IMR-90 (cell line): ENCODE measurements at regions not wholly inside any gene's neighbourhood (a gene's known extent, or its start where the extent isn't known, plus 50 kb on each side); places are given as distances from the start of the nearest gene placed in this dataset.

Experiments used
- ATAC-seq: fragments of 200-7000 bp; cut with Tn5 transposase; 2 replicates; pipeline ENCODE4 v1.9.1; 2020; ENCODE audit warnings: low read depth, mild to moderate bottlenecking, moderate library complexity
- BruUV-seq: library from RNA; stranded (reverse); fragments of 400-500 nt; replicated peaks from 2 replicates; lab custom pipeline; 2021; lab: Mats Ljungman, UMichigan
- CTCF ChIA-PET: fragments of 300-600 bp; formaldehyde crosslinking; extraction: SDS; loops from one replicate; lab custom pipeline; 2021; ENCODE audit warnings: antibody characterized with exemption; lab: Yijun Ruan, JAX
- POLR2A ChIA-PET: fragments of 300-600 bp; sonication (Branson Sonifier 250); formaldehyde crosslinking; loops from one replicate; lab custom pipeline; 2022; ENCODE audit warnings: antibody characterized with exemption; ENCODE audit not compliant: unreplicated experiment; lab: Charles Lee
- DNase-seq: peaks from one replicate; pipeline ENCODE4 v3.0.0; 2013
- H2AFZ ChIP-seq: replicated peaks from 2 replicates; pipeline ENCODE3; 2013; ENCODE audit warnings: low read length, mild to moderate bottlenecking; ENCODE audit not compliant: poor library complexity
- H2AK5ac ChIP-seq: 2 replicates; pipeline ENCODE4 v1.6.1; 2013; ENCODE audit warnings: low read depth, low read length, inconsistent platforms
- H2AK9ac ChIP-seq: replicated peaks from 2 replicates; pipeline ENCODE3; 2013; ENCODE audit warnings: mild to moderate bottlenecking, low read depth, low read length, moderate library complexity; ENCODE audit not compliant: poor library complexity
- H2BK120ac ChIP-seq: 2 replicates; pipeline ENCODE4 v1.6.1; 2013; ENCODE audit warnings: low read depth, low read length, inconsistent platforms
- H2BK15ac ChIP-seq: 3 replicates; pipeline ENCODE4 v1.6.1; 2013; ENCODE audit warnings: low read depth, low read length, inconsistent platforms
- H2BK20ac ChIP-seq: 2 replicates; pipeline ENCODE4 v1.6.1; 2013; ENCODE audit warnings: low read depth, mild to moderate bottlenecking, inconsistent platforms, low read length, moderate library complexity
- H2BK5ac ChIP-seq: 2 replicates; pipeline ENCODE4 v1.6.1; 2013; ENCODE audit warnings: mild to moderate bottlenecking, low read depth, low read length, inconsistent platforms; ENCODE audit not compliant: poor library complexity, severe bottlenecking
- H3K14ac ChIP-seq: replicated peaks from 2 replicates; pipeline ENCODE4 v1.6.1; 2013; ENCODE audit warnings: low read depth, low read length, inconsistent platforms
- H3K18ac ChIP-seq: 2 replicates; pipeline ENCODE4 v1.6.1; 2013; ENCODE audit warnings: low read depth, low read length, control low read depth
- H3K23ac ChIP-seq: 2 replicates; pipeline ENCODE4 v1.6.1; 2013; ENCODE audit warnings: low read depth, low read length, inconsistent platforms
- H3K27ac ChIP-seq: 2 replicates; pipeline ENCODE4 v1.5.1; 2013; ENCODE audit warnings: mild to moderate bottlenecking, control low read depth, low read length; ENCODE audit not compliant: insufficient read depth
- H3K27me3 ChIP-seq: 2 replicates; pipeline ENCODE4 v1.6.1; 2013; ENCODE audit warnings: low read length; ENCODE audit not compliant: control insufficient read depth, insufficient read depth
- H3K36me3 ChIP-seq: 2 replicates; pipeline ENCODE4 v1.6.1; 2013; ENCODE audit warnings: low read length, mixed read lengths; ENCODE audit not compliant: control insufficient read depth, insufficient read depth
- H3K4ac ChIP-seq: 2 replicates; pipeline ENCODE4 v1.6.1; 2013; ENCODE audit warnings: low read depth, low read length, inconsistent platforms
- H3K4me1 ChIP-seq: 2 replicates; pipeline ENCODE4 v1.6.1; 2013; ENCODE audit warnings: low read length, mixed read lengths; ENCODE audit not compliant: control insufficient read depth, insufficient read depth
- H3K4me2 ChIP-seq: 2 replicates; pipeline ENCODE4 v1.6.1; 2013; ENCODE audit warnings: low read depth, mild to moderate bottlenecking, control low read depth, low read length, moderate library complexity
- H3K4me3 ChIP-seq: 2 replicates; pipeline ENCODE4 v1.5.1; 2013; ENCODE audit warnings: low read depth, mild to moderate bottlenecking, control low read depth, low read length, moderate library complexity; ENCODE audit not compliant: insufficient read depth
- H3K56ac ChIP-seq: 2 replicates; pipeline ENCODE4 v1.6.1; 2013; ENCODE audit warnings: low read length, inconsistent platforms; ENCODE audit not compliant: insufficient read depth; ENCODE audit errors: extremely low read depth
- H3K79me1 ChIP-seq, 2 experiments: 2 replicates each; pipeline ENCODE4 v1.6.1; 2013; ENCODE audit warnings: low read length in 2 of 2, inconsistent platforms in 1 of 2, low read depth in 1 of 2
- H3K9ac ChIP-seq: 2 replicates; pipeline ENCODE4 v1.6.1; 2013; ENCODE audit warnings: low read depth, low read length, control low read depth
- H3K9me1 ChIP-seq: 2 replicates; pipeline ENCODE4 v1.6.1; 2013; ENCODE audit warnings: low read length, inconsistent platforms; ENCODE audit not compliant: insufficient read depth
- H3K9me3 ChIP-seq: 2 replicates; pipeline ENCODE4 v1.6.1; 2013; ENCODE audit warnings: low read length; ENCODE audit not compliant: control insufficient read depth, insufficient read depth
- H4K20me1 ChIP-seq: 2 replicates; pipeline ENCODE4 v1.6.1; 2013; ENCODE audit warnings: low read length, inconsistent platforms; ENCODE audit not compliant: insufficient read depth
- H4K5ac ChIP-seq: 2 replicates; pipeline ENCODE4 v1.6.1; 2013; ENCODE audit warnings: mild to moderate bottlenecking, low read depth, low read length, control low read depth
- H4K8ac ChIP-seq, 2 experiments: 2 replicates each; pipeline ENCODE4 v1.6.1; 2013; ENCODE audit warnings: low read depth in 2 of 2, low read length in 2 of 2, control low read depth in 1 of 2, inconsistent platforms in 1 of 2
- H4K91ac ChIP-seq: 2 replicates; pipeline ENCODE4 v1.6.1; 2013; ENCODE audit warnings: low read depth, low read length, inconsistent platforms; ENCODE audit not compliant: insufficient read depth
- BHLHE40 ChIP-seq: fragments of 150-350 bp; IDR thresholded peaks from 2 replicates; pipeline ENCODE4 v1.6.1; 2016; ENCODE audit warnings: mild to moderate bottlenecking, low read depth, low read length
- CHD1 ChIP-seq: IDR thresholded peaks from 2 replicates; pipeline ENCODE4 v1.6.1; 2012; ENCODE audit warnings: low read depth, low read length, improper control_type of control experiment
- CTCF ChIP-seq: conservative IDR thresholded peaks from 2 replicates; pipeline ENCODE4 v1.5.1; 2012; ENCODE audit warnings: mild to moderate bottlenecking, low read depth, low read length, improper control_type of control experiment
- FOS ChIP-seq: fragments of 150-350 bp; IDR thresholded peaks from 2 replicates; pipeline ENCODE4 v1.6.1; 2016; ENCODE audit warnings: low read depth, low read length
- MAFK ChIP-seq: IDR thresholded peaks from 2 replicates; pipeline ENCODE4 v1.6.1; 2012; ENCODE audit warnings: low read depth, low read length, improper control_type of control experiment
- NFE2L2 ChIP-seq: fragments of 150-350 bp; IDR thresholded peaks from 2 replicates; pipeline ENCODE4 v1.6.1; 2016; ENCODE audit warnings: low read depth, mild to moderate bottlenecking, low read length
- POLR2A ChIP-seq: IDR thresholded peaks from 2 replicates; pipeline ENCODE4 v1.6.1; 2012; ENCODE audit warnings: mild to moderate bottlenecking, low read depth, low read length
- RAD21 ChIP-seq: IDR thresholded peaks from 2 replicates; pipeline ENCODE4 v1.6.1; 2012; ENCODE audit warnings: low read length, improper control_type of control experiment
- RCOR1 ChIP-seq: IDR thresholded peaks from 2 replicates; pipeline ENCODE4 v1.6.1; 2012; ENCODE audit warnings: mild to moderate bottlenecking, low read length, improper control_type of control experiment; ENCODE audit not compliant: insufficient replicate concordance
- RFX5 ChIP-seq: IDR thresholded peaks from 2 replicates; pipeline ENCODE4 v1.8.0; 2012; ENCODE audit warnings: low read depth, mild to moderate bottlenecking, low read length, moderate library complexity
- SMC3 ChIP-seq: fragments of 150-350 bp; IDR thresholded peaks from 2 replicates; pipeline ENCODE4 v1.6.1; 2016; ENCODE audit warnings: low read depth, mild to moderate bottlenecking, antibody characterized with exemption, low read length, moderate library complexity
- dilution Hi-C: fragments of 300-500 bp; cut with HindIII; formaldehyde crosslinking; loops from one replicate; pipeline ENCODE4 v1.14.3; 2018; ENCODE audit warnings: low sequenced_read_pairs; ENCODE audit not compliant: unreplicated experiment
- in situ Hi-C: fragments of 300-500 bp; cut with MboI; formaldehyde crosslinking; loops from 3 replicates; pipeline ENCODE4 v1.14.3; 2019; ENCODE audit warnings: low sequenced_read_pairs, inconsistent platforms, mixed read lengths
- intact Hi-C: fragments of 100-400 bp; cut with micrococcal nuclease; formaldehyde crosslinking; loops from 2 replicates; pipeline ENCODE4 v1.10.0; 2022
- TF ChIP-seq, protein P1 (sequence below): fragments of 150-350 bp; IDR thresholded peaks from 2 replicates; pipeline ENCODE4 v1.6.1; 2017; ENCODE audit warnings: mild to moderate bottlenecking, antibody characterized with exemption, low read length, low read depth

DNA sequence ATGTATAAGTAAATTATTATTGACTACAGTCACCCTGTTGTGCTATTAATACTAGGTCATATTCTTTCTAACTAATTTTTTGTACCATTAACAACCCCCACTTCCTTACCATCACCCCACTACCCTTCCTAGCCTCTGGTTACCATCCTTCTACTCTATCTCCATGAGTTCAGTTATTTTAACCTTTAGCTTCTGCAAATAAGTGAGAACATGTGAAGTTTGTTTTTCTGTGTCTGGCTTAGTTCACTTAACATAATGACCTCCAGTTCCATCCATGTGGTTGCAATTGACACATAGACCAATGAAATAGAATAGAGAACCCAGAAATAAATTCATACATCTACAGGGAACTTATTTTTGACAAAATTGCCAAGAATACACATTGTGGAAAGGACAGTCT is 55.4 kb upstream of the CHRNB4 start:
- no TSS peak for BruUV-seq
- H2BK5ac ChIP-seq: no peak overlapping the region
- H3K4ac ChIP-seq: no peak overlapping the region
- no peak overlapping the region for H4K91ac ChIP-seq
- intact Hi-C loops: no loop called here
- H4K5ac ChIP-seq: no peak overlapping the region
- H3K9ac ChIP-seq: no peak overlapping the region
- H3K18ac ChIP-seq: no peak overlapping the region
- no peaks in the 10 kb centered on the region for H3K79me1 ChIP-seq
- H2AFZ ChIP-seq: no peak overlapping the region
- no peak overlapping the region for H3K23ac ChIP-seq
- dilution Hi-C loops: no loop called here
- H2BK15ac ChIP-seq: no peak overlapping the region
- H3K4me2 ChIP-seq: no peak overlapping the region
- no peaks in the 10 kb centered on the region for H3K9me3 ChIP-seq
- ChIA-PET POLR2A (interaction anchor here (0.6 kb wide), 1 partner anchor 11 kb away, joined by 3 read pairs; no protein-coding TSS in a partner anchor), CTCF (no interaction called here)
- no peaks in the 10 kb centered on the region for H4K20me1 ChIP-seq
- in situ Hi-C loops: no loop called here
- DNase-seq (no peak), ATAC-seq (no peak)
- H2BK120ac ChIP-seq: no peak overlapping the region
- H2BK20ac ChIP-seq: no peak overlapping the region
- no peak overlapping the region for H2AK5ac ChIP-seq
- H2AK9ac ChIP-seq: no peak overlapping the region
- H3K4me1 ChIP-seq: no peaks in the 10 kb centered on the region
- H3K36me3 ChIP-seq: no peaks in the 10 kb centered on the region
- H3K56ac ChIP-seq: no peak overlapping the region
- TF ChIP-seq SMC3: no peak
- TF ChIP-seq BHLHE40: no peak
- TF ChIP-seq CHD1: no peak
- TF ChIP-seq, protein P1, sequence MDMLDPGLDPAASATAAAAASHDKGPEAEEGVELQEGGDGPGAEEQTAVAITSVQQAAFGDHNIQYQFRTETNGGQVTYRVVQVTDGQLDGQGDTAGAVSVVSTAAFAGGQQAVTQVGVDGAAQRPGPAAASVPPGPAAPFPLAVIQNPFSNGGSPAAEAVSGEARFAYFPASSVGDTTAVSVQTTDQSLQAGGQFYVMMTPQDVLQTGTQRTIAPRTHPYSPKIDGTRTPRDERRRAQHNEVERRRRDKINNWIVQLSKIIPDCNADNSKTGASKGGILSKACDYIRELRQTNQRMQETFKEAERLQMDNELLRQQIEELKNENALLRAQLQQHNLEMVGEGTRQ: no peak
- TF ChIP-seq RFX5: no peak
- no peak for TF ChIP-seq MAFK
- no peak for TF ChIP-seq CTCF
- TF ChIP-seq FOS: no peak
- no peak for TF ChIP-seq RCOR1
- no peak for TF ChIP-seq RAD21
- no peak for TF ChIP-seq NFE2L2
- no peak for TF ChIP-seq POLR2A
- H3K27me3 ChIP-seq: peaks cover 10% of the 10 kb centered on the region
- no peak overlapping the region for H3K27ac ChIP-seq
- H3K14ac ChIP-seq: no peak overlapping the region
- H3K9me1 ChIP-seq: no peaks in the 10 kb centered on the region
- H3K4me3 ChIP-seq: no peak overlapping the region
- no peak overlapping the region for H4K8ac ChIP-seq
